Sciatic nerve (tissue), 2 donors: ENCODE measurements at regions not wholly inside any gene's neighbourhood (a gene's known extent, or its start where the extent isn't known, plus 50 kb on each side); places are given as distances from the start of the nearest gene placed in this dataset.
"Not testable (repeated sequence)": the region's sequence is repeated elsewhere in the genome, so short reads cannot be mapped to it uniquely, and the experiment has no call there.

Experiments used
- ATAC-seq: fragments of 200-7000 bp; cut with Tn5 transposase; one replicate; pipeline ENCODE4 v1.9.1; 2020; ENCODE audit warnings: mild to moderate bottlenecking, moderate library complexity
- DNase-seq: peaks from one replicate; pipeline ENCODE4 v3.0.0-alpha.2; 2020; ENCODE audit warnings: low spot score
- intact Hi-C: fragments of 100-400 bp; cut with DNase I; formaldehyde crosslinking; loops from one replicate; pipeline ENCODE4 v1.14.2; 2022
- donor health status: DM: no; HTN: no; CAD: no.
- donor health status: DM: no; HTN: no; CAD: no.

DNA sequence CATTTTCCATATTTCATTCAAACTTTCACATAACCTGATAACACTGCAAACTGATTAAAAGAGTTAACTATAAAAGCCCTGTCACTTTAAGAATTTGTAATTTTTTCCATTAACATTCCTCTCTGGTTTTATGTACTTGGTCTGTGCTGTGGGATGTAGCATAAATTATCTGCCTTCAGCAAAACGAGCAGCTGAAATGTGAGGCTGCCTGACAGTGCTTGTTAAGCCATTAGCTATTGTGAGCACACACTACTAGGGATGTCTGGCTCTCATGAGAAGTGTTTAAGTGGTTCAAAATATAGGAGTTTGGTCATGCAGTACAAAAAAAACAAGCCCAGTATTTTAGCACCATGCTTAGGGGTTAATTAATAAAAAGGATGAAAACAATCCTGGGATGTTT, 63.0 kb downstream of the HOXA1 start:
- ATAC-seq (peak; percentile 51), DNase-seq (no peak)
- intact Hi-C loops = no loop called here

DNA sequence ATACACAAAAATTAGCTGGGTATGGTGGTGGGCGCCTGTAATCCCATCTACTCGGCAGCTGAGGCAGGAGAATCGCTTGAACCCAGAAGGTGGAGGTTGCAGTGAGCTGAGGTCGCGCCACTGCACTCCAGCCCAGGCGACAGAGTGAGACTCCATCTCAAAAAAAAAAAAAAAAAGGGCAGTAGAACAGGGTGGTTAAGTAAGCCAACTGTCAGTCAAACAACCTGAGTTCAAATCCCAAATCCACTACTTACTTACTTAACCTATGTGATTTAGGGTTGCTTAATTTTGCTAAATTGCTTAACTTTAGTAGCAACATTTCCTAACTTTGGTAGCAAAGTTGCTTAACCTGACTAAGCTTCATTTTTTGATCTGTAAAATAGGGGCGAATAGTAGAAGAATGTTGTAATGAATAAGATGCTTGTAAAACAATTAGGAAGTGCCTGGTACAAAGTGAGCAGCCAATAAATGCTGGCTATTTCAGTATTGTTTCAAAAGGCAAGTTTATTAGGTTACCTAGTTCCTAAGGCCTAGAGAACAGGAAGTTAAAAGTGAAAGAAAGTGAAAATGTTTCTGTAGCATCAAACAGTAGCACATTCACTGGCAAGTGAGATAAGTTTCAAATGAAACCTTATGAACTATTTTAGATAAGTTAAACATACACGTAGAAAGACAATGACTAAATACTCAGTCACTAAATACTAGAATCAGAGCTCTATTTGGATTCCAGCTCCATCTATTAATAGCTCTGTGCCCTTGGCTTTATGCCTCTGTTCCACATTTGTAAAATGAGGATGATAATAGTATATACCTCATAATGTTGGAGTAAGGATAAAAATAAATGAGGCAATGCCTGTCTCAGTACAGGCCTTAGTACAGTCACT, 64.3 kb downstream of the HOXA1 start:
- ATAC-seq (peak; percentile 38), DNase-seq (no peak)
- intact Hi-C loops = no loop called here

DNA sequence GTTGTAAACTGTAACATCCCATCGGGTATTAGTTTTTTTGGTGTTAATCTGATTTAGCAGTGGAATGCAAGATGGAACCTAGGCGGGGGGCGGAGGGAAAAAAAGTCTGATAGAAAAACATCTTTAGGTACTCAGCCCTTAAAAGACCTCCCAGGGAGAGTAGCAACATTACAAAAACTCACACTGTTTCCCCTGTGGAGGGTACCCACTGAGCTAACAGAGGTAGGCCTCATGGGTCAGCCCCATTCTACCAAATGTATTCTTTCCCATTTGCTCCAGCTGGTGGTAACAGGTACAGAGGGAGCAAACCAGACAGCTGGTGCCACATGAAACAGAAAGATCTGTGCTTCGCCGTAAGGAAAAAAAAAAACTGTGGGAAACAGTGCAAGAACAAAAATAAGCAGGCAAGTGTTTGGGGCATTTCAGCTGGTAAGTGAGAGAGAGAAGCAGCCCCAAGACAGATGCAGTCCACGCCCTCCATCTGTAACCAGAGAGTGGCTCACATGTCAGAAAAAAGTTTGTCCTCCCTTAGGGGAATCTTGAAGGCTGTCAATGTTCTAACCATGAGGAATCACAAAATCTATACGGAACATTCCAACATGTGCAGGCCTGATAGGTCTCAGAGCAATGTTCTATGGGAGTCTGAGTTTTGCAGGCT, 65.3 kb downstream of the HOXA1 start:
- ATAC-seq (peak; percentile 28), DNase-seq (no peak)
- intact Hi-C loops = no loop called here

DNA sequence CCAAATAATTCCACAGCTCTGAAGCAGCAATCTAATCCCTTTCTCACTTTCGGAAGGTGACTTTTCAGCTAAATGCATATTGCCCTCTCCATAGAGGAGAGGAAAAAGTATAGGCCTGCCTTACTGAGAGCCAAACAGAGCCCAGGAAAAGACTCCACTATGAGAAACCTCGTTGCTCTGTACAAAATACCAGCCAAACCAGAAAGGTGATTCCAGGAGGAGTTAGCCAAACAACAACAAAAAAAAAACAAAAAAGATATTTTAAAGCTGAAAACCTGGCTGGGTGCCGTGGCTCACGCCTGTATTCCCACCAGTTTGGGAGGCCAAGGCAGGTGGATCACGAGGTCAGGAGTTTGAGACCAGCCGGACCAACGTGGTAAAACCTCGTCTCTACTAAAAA, 70.5 kb downstream of the HOXA1 start:
- DNase-seq (no peak), ATAC-seq (no peak)
- intact Hi-C loops = no loop called here

DNA sequence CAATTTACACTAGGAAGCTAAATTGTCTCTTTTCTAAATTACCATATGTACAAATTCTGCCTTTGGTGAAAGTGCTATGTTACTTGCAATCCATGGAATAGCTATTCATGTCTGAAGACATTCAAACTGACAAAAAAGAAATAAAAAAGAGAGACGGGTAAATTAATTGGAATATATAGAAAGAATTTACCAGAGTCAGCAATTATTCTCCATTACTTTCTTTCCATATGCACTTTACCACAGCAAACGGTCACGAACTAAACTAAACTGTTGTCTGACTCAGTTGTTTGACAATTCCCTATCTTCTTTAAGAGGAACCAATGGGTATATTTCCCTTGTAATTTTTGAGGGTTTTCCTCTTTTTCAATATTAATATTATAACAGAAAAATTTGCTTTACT, 85.7 kb downstream of the HOXA1 start:
- intact Hi-C loops = no loop called here
- no peak for DNase-seq
- no peak for ATAC-seq

DNA sequence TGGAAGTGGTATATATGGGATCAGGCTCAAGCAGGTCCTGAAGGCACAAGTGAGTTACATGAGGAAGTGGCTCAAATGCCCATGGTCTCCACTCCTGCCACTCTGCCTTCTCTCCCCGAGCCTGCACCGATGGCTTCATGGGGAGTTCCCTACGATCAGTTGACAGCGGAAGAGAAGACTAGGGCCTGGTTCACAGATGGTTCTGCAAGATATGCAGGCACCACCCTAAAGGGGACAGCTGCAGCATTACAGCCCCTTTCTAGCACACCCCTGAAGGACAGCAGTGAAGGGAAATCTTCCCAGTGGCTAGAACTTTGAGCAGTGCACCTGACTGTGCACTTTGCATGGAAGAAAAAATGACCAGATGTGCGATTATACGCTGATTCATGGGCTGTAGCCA, 95.3 kb downstream of the HOXA1 start:
- DNase-seq (no peak), ATAC-seq (no peak)
- intact Hi-C loops = no loop called here

DNA sequence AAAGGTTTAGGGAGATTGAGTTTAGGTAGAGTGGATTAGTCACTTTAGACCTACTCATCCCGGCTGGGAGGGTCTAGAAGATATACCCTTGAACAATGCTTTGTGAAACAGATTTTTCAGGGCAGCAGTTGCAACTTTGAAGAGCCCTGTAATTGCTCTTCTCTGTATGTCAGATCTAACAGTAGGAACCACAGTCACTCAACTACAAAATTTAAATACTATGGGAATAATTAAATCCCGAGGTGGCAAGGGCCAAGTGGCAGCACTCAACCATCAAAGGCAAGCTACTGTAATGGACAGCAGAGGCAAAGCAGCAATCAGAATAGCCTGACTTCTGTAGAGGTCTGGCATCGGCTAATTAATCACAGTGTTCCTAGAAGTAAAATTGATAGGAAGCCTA, 97.5 kb downstream of the HOXA1 start:
- intact Hi-C loops, ATAC-seq, DNase-seq: not testable (repeated sequence)

DNA sequence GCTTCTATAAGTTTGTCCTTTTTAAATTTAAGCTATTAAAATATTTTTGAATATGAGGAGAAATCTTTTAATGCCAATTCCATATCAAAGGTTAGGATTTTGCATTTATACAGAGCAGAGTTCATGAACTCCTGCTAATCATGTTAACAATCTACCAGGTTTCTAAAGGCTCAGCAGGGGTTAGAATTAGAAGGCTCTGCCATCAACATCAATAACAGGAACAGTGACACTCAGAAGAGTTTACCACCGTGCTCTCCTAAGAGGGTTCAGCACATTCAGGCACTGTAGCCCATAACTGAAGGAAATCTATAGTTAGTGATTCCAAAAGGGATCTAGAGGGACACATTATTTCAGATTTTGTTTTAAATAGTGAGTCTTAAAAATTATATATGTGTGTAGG, 100.1 kb downstream of the HOXA1 start:
- intact Hi-C loops = no loop called here
- no peak for DNase-seq
- ATAC-seq = no peak

DNA sequence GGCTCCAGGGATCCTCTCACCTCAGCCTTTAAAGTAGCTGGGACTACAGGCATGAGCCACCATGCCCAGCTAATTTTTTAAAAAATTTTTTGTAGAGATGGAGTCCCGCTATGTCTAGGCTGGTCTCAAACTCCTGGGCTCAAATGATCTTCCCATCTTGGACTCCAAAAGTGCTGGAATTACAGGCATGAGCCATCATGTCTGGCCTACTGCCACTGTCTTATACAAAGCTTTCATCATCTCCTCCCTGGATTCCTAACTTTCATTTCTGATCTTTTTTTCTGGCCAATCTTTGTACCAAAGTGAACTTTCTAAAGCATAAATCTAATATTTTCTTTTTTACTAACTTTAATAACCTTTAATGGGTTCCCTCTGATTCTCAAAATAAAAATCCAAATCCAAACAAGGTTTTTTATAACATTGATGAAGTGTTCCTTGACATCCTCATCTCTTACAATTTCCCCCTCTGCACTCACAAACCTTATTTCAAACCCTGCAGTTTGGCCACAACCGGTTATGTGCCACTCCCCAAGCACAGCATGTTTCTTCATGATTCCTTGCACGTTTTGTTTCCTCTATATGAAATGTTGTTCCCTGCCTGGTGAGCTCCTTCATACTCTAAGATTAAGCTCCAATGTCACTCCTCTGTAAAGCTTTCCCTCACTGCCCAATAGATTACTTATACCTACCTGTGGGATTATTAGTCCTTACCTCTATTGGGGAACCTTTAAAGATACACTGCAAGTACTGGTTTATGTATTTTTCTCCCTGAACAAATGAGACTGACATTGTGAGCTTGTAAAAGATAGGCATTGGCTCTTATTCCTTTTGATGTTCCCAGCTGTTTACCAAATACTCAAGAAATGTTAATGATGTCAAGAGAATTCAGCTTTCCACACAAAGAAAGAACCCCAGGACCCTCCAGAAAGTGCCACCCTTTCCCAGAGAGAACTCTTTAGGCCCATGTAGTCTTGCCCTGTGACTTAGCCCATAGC, 101.7 kb downstream of the HOXA1 start:
- no peak for DNase-seq
- peak; percentile 41 for ATAC-seq
- intact Hi-C loops = no loop called here

DNA sequence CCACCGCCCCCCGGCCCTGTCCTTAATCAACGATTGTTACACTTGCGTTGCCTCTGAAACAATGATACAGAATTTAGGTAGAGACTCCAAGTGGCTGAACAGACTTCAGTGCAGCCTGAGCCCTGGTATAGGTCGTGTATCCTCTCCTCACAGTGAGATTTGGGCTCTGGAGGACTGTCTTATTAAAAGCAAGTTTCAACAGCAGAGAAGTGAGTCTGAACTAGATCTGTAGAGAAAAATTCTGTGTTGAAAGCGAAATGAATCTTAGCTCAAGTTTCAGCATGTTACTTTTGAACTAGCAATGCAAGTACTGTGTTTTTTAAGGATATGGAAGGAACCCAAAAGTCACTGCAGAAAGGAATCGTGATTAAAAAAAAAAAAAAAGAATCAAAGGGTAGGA, 103.1 kb downstream of the HOXA1 start:
- DNase-seq = no peak
- intact Hi-C loops = no loop called here
- ATAC-seq = no peak

DNA sequence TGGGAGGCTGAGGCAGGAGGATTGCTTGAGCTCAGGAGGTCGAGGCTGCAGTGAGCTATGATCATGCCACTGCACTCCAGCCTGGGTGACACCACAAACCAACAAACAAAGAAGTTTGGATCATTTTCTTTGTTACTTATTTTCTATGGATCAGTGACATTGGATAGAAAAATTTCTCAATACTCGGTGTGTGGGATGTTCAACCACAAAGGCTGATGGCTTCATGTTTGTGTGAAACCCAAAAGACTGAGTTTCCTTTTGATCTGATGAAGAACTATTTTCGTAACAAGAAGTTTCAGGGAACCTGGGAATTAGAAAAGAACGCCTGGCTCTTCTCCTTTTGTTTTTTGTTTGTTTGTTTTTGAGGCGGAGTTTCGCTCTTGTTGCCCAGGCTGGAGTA, 104.0 kb downstream of the HOXA1 start:
- intact Hi-C loops = no loop called here
- ATAC-seq (peak; percentile 33), DNase-seq (no peak)

DNA sequence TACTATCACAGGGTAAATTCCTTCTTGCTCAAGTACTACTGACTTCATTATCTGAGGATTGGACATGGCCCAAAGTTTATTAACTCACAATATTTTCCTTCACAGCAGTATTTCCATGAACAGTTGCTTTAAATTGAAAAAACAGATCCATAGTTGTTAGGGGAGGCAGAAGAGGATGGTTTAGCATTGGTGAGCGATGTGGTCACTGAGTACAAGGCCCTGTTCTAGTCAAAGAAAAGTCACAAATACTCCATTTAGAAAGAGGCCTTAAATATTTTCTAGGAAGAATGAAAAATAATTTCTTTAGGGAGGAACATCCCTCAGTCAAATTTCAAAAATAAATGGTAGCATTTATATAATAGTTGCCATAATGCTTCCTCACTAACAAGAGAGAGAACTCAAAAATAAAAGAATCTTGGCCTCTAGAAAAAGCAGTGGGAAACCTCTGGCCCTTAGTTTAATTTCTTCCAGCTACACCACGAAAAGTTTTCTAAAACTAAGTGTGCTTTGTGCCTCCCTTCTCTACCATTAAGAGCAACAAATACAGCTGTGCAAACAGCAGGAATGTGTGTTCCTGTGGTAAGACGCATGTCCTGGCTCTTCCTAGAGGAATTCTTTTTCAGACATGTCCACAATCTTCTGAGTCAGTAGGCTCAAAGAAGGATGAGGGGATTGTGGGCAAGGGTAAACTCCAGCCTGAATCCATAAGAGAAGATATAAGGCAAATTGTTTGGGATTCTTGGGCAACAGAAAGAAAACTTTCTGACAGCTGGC, 105.7 kb downstream of the HOXA1 start:
- intact Hi-C loops = no loop called here
- ATAC-seq (peak; percentile 96), DNase-seq (no peak)

DNA sequence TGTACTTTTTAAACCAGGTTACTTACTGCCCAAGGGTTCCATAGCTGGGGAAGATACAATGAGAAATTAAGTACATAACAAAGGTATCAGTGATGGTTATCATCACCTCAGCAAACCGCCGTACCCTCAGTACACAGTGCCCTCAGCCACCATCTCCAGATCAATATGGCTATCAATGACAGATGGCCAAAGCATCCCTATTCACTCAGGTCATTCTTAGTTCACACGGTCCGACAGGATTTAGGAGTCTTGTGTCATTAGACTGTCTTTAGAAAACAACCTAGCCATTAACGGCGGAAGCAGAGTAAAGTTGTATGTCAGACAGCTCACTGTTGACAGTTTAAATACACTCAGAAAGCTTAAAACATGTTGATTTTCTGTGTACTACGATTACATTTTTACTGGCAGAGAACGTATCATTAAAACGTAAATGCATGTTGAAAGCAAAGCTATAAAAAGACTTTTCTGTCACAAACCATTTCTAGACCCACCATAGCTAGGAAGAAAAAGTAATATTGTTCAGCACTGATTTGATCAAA, 106.9 kb downstream of the HOXA1 start:
- ATAC-seq = no peak
- DNase-seq = no peak
- intact Hi-C loops = no loop called here

DNA sequence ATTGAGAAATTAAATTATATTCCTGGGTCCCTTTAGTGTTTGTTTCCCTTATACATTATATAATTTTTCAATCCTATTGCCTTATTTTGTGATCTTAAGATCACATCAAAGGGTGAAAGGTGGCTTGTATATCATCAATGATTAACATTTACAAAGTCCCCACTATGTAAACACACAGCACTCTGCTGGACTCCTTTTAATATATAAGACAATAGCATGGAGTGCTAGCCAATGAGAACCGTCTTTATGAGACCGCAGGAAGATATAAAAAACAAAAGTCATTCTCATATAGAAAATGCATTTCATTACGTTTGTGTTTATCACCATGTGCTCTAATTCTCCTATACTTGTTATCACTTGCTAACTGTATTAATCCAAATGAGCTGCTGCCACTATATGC, 108.5 kb downstream of the HOXA1 start:
- intact Hi-C loops = no loop called here
- no peak for DNase-seq
- no peak for ATAC-seq

DNA sequence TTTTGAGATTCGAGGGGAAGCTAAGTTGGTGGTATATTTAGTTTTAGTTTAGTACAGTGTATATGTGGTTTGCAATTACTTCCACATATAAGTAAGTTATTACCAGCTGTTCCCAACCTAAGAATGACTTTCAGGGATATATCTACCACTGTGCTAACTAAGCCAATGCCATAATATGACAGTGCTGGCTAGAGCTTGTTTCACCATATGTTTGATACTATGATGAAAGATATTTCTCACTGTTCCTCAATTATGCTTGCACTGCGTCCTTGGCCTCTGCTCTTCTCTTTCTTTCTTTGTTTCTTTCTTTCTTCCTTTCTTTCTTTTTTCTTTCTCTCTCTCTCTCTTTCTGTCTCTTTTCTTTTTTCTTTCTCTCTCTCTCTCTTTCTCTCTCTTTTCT, 113.8 kb upstream of the SKAP2 start:
- intact Hi-C loops = no loop called here
- no peak for ATAC-seq
- no peak for DNase-seq

DNA sequence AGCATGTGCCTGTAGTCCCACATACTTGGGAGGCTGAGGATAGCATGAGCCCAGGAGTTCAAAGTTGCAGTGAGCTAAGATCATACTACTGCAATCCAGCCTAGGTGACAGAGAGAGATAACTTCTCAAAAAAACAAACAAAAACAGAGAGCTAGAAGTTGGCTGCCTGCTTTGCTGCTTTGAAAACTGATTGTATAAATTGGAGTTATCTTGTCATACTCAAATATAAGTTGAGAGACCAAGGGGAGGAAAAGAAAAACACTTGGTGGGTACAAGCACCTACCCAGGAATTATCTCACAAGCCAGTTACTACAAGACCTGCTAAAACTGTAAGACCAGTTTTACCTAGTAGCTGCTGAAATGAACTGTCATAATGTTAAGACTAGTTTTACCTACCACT, 112.5 kb upstream of the SKAP2 start:
- intact Hi-C loops = no loop called here
- DNase-seq (no peak), ATAC-seq (no peak)

DNA sequence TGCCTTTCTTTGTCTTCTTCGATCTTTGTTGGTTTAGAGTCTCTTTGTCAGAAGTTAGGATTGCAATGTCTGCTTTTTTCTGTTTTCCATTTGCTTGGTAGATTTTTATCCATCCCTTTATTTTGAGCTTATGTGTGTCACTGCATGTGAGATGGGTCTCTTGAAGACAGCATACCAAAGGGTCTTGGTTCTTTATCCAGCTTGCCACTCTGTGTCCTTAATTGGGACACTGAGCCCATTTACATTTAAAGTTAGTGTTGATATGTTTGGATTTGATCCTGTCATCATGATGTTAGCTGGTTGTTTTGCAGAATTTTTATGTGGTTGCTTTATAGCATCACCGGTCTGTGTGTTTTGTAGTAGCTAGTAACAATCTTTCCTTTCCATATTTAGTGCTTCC, 107.5 kb upstream of the SKAP2 start:
- ATAC-seq, intact Hi-C loops, DNase-seq: not testable (repeated sequence)

DNA sequence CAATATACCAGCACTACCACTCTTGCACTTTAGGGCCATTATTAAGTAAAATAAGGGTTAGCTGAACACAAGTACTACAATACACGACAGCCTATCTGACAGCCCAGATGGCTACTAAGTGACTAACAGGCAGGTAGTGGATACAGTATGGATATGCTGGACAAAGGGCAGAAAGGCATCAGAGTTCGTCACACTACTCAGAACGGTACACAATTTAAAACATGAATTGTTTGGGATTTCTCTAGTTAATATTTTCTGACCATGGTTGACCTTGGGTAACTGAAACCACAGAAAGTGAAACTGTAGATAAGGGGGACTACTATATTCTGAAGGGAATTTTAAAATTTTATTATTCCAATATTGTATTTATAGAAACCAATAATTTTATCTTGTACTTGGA, 101.3 kb upstream of the SKAP2 start:
- intact Hi-C loops = no loop called here
- ATAC-seq (no peak), DNase-seq (no peak)
